ENCODE measurements at regions not wholly inside any gene's neighbourhood (a gene's known extent, or its start where the extent isn't known, plus 50 kb on each side); places are given as distances from the start of the nearest gene placed in this dataset.

DNA sequence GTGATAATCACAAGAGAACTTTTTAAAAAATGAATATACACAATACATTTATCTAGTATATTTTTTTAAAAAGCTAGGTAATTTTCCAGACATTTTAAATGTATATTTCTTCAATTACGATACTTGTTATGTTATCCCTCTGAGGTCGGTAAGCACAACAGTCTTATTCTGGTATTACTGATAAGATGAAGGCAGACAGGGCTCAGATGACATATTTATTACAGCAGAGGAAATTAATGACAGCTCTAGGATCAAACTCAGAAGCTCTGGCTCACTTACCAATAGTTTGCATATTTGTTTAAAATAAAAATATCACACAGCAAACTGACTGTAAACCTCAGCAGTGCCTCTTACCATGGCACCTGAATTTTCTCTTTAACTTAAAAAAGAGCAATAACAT lies 1347.0 kb upstream of the ADGRL2 start:
- no peak for DNase-seq (ENCODE audit: low read depth, low spot score)
- no peak overlapping the region for H3K27ac ChIP-seq

DNA sequence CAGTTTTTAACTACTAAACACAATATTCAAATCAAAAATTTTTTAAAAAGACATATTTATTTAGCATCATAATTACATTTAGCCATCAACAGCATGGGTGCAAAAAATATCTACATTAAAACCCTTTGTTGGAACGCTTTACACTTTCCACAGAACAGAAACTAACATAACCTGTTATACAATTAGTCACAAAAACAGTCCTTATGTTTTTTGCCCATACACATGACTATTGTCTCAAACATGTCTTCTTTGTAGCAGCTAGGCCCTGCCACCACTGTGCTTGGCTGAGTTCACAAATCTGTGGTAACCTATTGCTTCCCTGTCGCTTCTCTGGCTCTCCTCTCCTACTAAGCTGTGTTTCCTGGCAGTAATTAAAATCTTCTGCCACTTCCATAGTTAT lies 1350.0 kb upstream of the ADGRL2 start:
- peak; percentile 3 for DNase-seq (ENCODE audit: low read depth, low spot score)
- H3K27ac ChIP-seq: no peak overlapping the region

DNA sequence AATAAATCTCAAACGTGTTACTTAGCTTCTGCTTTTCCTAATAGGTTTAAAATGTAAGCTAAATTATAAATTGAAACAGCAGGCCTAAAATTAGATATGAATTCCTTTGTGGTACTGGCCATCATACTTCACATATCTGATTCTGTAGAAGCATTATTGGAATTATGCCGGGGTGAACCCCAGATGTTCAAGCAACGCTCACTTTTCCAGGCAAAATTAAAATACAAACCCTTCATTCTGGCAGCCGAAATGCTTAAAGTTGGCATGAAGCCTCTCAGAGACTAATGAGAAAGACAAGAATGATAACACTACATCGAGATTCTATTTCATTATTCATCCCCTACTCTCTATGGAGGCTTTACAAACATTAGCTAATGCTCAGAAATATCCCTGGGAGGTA lies 1352.7 kb upstream of the ADGRL2 start:
- no peak for DNase-seq (ENCODE audit: low read depth, low spot score)
- no peak overlapping the region for H3K27ac ChIP-seq

GRCh38 chr1:80447526-80447925 lies 1353.2 kb upstream of the ADGRL2 start:
- H3K27ac ChIP-seq: no peak overlapping the region
- no peak for DNase-seq (ENCODE audit: low read depth, low spot score)

DNA sequence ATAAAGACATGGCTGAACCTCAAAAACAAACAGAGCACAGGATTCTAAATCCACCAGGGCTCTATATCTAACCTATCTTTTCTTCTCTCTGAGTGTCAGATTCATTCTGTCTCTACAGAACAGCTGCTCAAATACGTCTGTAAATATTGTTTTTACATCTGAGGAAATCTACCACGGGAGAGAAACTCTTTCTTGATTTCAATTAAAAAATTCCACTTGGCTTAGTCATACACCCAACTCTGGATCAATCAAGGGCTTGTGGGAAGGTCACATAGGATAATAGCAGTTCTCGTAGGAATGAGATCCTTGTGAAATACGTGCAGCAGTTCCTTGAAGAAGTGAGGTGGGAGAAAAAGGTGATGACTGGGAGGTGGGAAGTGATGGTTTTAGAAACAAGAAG lies 1355.7 kb upstream of the ADGRL2 start:
- no peak overlapping the region for H3K27ac ChIP-seq
- DNase-seq (ENCODE audit: low read depth, low spot score): no peak

DNA sequence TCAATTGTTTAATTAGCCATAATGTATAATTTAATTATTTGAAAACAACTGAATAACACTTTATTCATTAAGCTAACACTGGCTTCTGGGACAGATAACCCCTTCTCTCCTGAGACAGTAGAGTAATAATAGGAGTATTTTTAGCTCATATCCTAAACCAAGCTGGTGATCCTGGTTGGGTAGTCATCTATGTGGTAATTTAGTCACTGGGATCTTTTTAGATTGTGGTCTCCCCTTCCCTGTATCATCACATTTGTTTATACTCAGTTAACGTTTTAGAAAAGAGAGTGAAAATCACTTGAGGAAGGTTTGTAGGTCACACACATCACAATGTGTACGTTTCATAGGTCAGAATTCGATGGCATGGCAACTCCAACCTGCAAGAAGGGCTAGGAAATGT lies 1356.6 kb upstream of the ADGRL2 start:
- H3K27ac ChIP-seq: no peak overlapping the region
- no peak for DNase-seq (ENCODE audit: low read depth, low spot score)

DNA sequence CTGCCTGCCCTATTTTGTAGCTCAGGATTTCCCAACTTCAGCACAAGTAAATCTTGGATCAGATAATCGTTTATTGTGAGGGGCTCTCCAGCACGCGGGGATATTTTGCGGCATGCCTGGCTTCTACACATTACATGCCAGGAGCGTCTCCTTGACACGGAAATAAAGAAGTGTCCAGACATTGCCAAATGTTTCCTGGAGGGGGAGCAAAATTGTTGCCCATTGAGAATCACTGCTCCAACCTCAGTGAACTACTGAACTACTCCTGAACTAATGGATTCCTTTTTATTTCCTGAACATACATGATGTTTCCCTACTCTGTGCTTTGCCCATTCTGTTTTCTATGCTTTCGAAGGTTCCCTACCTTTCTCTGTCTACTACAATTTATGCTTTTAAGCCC lies 1359.1 kb upstream of the ADGRL2 start:
- no peak overlapping the region for H3K27ac ChIP-seq

DNA sequence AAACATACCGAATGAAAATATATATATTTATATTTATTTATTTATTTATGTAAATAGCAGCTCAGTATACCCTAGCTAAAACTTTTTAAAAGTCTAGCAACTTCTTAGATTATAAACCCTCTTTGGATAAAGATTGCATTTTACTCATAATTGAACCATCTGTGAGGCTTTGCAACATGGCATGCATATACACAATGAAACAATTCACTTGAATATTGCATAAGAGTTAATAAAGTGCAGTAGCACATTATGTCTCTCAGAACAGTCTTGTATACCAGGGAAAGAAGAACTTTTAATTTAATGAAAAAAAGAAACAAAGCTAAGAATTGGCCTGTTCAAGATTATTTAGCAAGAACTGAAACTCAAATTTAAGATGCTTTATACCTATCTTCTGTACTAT lies 1363.9 kb upstream of the ADGRL2 start:
- no peak overlapping the region for H3K27ac ChIP-seq
- no peak for DNase-seq (ENCODE audit: low read depth, low spot score)

More for the DNA sequence above, 1359.1 kb upstream of the ADGRL2 start:
- no peak for DNase-seq (ENCODE audit: low read depth, low spot score)

DNA sequence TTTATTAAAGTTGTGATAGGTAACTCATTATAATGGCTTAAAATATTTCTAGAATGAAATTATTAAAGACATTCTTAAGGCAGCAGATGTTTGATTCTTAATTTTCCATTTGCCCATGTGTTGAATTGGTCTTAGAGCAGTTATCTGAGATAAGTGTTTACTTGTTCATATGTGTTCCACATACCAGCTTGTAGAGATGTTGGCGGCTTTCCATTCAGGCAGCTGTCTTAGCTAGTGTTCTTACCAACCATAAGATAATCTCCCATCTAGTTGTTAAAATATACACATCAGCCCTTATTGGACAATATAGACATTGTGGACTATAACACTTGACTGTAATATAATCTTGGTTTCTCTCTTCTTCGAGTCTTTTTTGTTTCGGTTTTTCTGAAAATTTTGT lies 1372.9 kb upstream of the ADGRL2 start:
- DNase-seq (ENCODE audit: low read depth, low spot score): no peak
- no peak overlapping the region for H3K27ac ChIP-seq

DNA sequence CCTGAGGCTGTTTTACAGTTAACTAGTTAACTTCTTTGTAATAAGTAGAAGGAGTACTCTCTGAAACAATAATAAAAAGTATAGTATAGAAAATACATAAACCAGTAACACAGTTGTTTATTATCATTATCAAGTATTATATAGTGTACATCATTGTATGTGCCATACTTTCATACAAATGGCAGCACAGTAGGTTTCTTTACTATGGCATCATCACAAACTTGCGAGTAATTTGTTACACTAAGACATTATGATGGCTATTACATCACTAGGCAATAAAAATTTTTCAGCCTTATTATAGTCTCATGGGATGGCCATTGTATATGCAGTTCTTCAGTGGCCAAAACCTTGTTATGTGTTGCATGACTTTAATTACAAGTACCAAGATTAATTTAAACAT lies 1376.5 kb upstream of the ADGRL2 start:
- no peak overlapping the region for H3K27ac ChIP-seq
- no peak for DNase-seq (ENCODE audit: low read depth, low spot score)

DNA sequence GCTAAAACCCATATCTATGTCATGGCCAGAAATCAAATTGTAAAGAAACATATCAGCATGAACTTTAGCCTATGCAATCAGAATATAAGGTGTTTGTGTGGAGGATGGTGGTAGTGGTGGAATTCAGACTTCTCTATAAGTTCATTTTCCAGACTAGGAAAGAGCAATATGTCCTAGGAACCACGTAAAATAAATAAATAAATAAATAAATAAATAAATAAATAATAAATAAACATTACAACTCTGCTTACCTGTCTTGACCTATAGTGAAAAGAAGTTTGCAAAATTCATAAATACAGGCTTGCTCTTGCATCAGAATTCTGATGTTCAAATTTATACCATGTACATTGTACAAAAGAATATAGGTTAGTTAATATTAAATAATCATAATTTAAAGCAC lies 1382.6 kb upstream of the ADGRL2 start:
- DNase-seq (ENCODE audit: low read depth, low spot score): no peak
- H3K27ac ChIP-seq: peak overlapping the region; percentile 56

GRCh38 chr1:80417671-80418070 lies 1383.1 kb upstream of the ADGRL2 start:
- H3K27ac ChIP-seq: peak overlapping the region; percentile 56
- DNase-seq (ENCODE audit: low read depth, low spot score): peak; percentile 24

- DNase-seq (ENCODE audit: low read depth, low spot score): no peak
These were observed 1386.8 kb upstream of the ADGRL2 start for GRCh38 chr1:80413969-80414368.

GRCh38 chr1:80410233-80410632 lies 1390.5 kb upstream of the ADGRL2 start:
- DNase-seq (ENCODE audit: low read depth, low spot score): no peak
- no peak overlapping the region for H3K27ac ChIP-seq

More at GRCh38 chr1:80413969-80414368, 1386.8 kb upstream of the ADGRL2 start:
- no peak overlapping the region for H3K27ac ChIP-seq

- DNase-seq (ENCODE audit: low read depth, low spot score): no peak
- H3K27ac ChIP-seq: no peak overlapping the region
These were observed 1397.0 kb upstream of the ADGRL4 start for GRCh38 chr1:80403471-80403893.

- no peak overlapping the region for H3K27ac ChIP-seq
- DNase-seq (ENCODE audit: low read depth, low spot score): no peak
These were observed 1396.1 kb upstream of the ADGRL4 start for GRCh38 chr1:80402625-80403024.

- H3K27ac ChIP-seq: no peak overlapping the region
- DNase-seq (ENCODE audit: low read depth, low spot score): no peak
These were observed 1395.2 kb upstream of the ADGRL4 start for GRCh38 chr1:80401757-80402156.

- peak overlapping the region; percentile 44 for H3K27ac ChIP-seq
- DNase-seq (ENCODE audit: low read depth, low spot score): peak; percentile 56
These were observed 1386.0 kb upstream of the ADGRL4 start for GRCh38 chr1:80392529-80392928.

DNA sequence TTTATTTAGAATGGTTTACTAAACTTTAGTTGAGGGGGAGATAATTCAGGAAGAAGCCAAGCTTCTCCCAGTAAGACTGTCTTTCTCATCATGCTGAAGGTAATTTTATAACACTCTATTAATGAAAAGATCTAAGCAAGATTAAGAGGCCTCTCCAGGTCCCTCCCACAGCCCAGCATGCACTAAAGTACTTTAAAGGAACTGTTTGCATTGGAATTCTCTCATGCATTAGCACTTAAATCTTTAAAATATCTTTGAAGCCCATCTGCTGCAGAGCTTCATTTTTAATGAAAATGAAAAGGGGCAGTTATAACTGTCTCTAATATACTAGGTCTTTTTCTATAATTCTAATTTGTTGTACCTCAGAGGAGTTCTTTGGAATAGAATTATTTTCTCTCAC lies 1379.1 kb upstream of the ADGRL4 start:
- H3K27ac ChIP-seq: no peak overlapping the region
- no peak for DNase-seq (ENCODE audit: low read depth, low spot score)

- DNase-seq (ENCODE audit: low read depth, low spot score): no peak
- H3K27ac ChIP-seq: no peak overlapping the region
These were observed 1378.4 kb upstream of the ADGRL4 start for GRCh38 chr1:80384959-80385358.

- H3K27ac ChIP-seq: no peak overlapping the region
- DNase-seq (ENCODE audit: low read depth, low spot score): no peak
These were observed 1377.7 kb upstream of the ADGRL4 start for GRCh38 chr1:80384083-80384830.

DNA sequence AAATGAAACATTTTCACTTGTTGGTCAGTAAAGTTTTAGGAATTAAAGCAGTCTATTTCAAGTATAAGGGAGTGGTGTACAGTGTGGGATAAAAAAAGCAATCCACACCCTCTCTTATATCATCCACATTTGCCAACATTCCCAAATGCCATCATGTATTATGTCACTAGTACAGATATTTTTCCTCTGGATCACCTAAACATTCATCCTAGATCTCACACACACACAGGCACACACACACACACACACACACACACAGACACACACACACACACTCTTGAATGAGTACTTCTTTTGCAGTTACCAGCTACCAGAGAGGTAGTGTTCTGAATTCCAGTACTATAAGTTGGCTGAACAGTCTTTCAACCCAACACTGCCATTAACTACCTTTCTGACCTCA lies 1369.1 kb upstream of the ADGRL4 start:
- peak overlapping the region; percentile 55 for H3K27ac ChIP-seq
- DNase-seq (ENCODE audit: low read depth, low spot score): peak; percentile 58
